ENCODE measurements at regions not wholly inside any gene's neighbourhood (a gene's known extent, or its start where the extent isn't known, plus 50 kb on each side); places are given as distances from the start of the nearest gene placed in this dataset.
"Not testable (repeated sequence)": the region's sequence is repeated elsewhere in the genome, so short reads cannot be mapped to it uniquely, and the experiment has no call there.

DNA sequence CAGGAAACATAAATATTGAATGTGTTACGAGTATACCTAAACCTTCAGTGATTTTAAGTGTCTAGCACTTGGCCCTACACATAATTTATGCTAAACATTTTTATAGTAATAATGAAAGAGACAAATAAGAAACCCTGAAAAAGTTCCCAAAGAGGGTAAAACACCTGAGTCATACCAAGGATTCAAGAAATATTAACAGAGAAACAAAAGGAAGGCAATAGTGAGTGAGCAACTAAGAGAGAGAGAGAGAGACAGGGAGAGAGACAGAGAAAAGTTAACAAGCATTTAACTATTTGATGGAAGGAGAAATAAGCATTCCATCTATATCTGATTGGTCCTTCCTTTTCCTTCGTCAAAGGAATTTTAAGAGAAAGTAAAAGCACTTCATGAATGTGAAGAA is 743.6 kb upstream of the POU3F4 start:
- 82 to 83% methylated on average over 2 of the region's 2 CpGs for WGBS, 2 donors
- intact Hi-C loops (cut with DNase I): no loop called here
- no peak for DNase-seq

DNA sequence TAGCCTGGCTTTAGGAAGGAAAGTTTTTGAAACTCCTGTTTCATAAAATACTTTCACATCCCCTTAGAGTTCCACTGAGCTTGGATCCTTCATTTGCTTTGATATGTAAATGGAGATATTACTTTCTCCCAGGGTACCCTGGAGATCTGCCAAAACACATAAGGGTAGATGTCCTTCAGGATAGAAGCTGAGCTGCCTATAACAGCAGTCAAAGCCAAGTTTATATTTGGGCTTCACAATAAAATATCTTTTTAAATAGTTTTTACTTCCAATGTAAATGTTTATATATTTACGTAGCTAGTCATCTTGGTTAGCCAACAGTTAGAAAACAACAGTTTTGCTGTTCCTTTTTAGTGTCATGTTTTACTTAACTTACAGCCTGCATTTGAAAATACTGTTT is 742.3 kb upstream of the POU3F4 start:
- intact Hi-C loops (cut with DNase I): no loop called here
- H3K4me1 ChIP-seq: no peaks in the 10 kb centered on the region
- H3K27me3 ChIP-seq: no peaks in the 10 kb centered on the region
- H3K36me3 ChIP-seq: no peaks in the 10 kb centered on the region
- WGBS, 2 donors: 82 to 87% methylated on average over 1 of the region's 1 CpG
- no peak overlapping the region for H3K4me3 ChIP-seq (replicated peaks in 1 of 3)
- no peak for DNase-seq
- no peak overlapping the region for H3K27ac ChIP-seq
- TF ChIP-seq, protein P1, sequence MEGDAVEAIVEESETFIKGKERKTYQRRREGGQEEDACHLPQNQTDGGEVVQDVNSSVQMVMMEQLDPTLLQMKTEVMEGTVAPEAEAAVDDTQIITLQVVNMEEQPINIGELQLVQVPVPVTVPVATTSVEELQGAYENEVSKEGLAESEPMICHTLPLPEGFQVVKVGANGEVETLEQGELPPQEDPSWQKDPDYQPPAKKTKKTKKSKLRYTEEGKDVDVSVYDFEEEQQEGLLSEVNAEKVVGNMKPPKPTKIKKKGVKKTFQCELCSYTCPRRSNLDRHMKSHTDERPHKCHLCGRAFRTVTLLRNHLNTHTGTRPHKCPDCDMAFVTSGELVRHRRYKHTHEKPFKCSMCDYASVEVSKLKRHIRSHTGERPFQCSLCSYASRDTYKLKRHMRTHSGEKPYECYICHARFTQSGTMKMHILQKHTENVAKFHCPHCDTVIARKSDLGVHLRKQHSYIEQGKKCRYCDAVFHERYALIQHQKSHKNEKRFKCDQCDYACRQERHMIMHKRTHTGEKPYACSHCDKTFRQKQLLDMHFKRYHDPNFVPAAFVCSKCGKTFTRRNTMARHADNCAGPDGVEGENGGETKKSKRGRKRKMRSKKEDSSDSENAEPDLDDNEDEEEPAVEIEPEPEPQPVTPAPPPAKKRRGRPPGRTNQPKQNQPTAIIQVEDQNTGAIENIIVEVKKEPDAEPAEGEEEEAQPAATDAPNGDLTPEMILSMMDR (IDR thresholded peaks at IDR 0.05): no peak
- TF ChIP-seq POLR2A (IDR thresholded peaks at IDR 0.05): no peak
- no peaks in the 10 kb centered on the region for H3K9me3 ChIP-seq

More for the DNA sequence above, 743.6 kb upstream of the POU3F4 start:
- H3K9me3 ChIP-seq: no peaks in the 10 kb centered on the region
- TF ChIP-seq POLR2A (IDR thresholded peaks at IDR 0.05): no peak
- TF ChIP-seq, protein P1 (IDR thresholded peaks at IDR 0.05): no peak
- no peak overlapping the region for H3K4me3 ChIP-seq (replicated peaks in 1 of 3)
- no peaks in the 10 kb centered on the region for H3K27me3 ChIP-seq
- no peaks in the 10 kb centered on the region for H3K4me1 ChIP-seq
- no peaks in the 10 kb centered on the region for H3K36me3 ChIP-seq
- H3K27ac ChIP-seq: no peak overlapping the region

DNA sequence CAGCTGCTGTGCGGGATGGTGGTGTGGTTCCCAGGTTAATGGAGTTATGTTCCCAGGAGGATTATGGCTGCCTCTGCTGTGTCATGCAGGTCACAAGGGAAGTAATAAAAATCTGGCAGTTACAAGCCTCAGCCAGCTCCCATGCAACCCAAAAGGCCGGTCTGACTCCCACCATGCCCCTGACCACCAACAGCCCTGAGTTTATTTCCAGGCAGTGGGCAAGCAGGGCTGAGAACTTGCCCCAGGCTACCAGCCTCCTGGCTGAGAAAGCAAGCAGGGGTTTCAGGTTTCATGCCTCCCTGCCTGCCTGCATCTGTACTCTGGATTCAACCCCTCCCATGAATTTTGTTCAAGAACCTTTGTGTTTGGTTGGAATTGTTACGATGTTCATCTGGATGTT is 732.7 kb upstream of the POU3F4 start:
- Histone ChIP-seq H3K9me3 (no peaks in the 10 kb centered on the region), H3K4me3 (replicated peaks in 1 of 3) (no peak overlapping the region), H3K36me3 (no peaks in the 10 kb centered on the region), H3K27ac (no peak overlapping the region), H3K27me3 (no peaks in the 10 kb centered on the region), H3K4me1 (no peaks in the 10 kb centered on the region)
- intact Hi-C loops (cut with DNase I): no loop called here
- WGBS, 2 donors: 0 to 67% methylated on average over 1 to 3 of the region's 3 CpGs
- DNase-seq: no peak
- TF ChIP-seq POLR2A (IDR thresholded peaks at IDR 0.05): no peak
- TF ChIP-seq, protein P1 (IDR thresholded peaks at IDR 0.05): no peak

DNA sequence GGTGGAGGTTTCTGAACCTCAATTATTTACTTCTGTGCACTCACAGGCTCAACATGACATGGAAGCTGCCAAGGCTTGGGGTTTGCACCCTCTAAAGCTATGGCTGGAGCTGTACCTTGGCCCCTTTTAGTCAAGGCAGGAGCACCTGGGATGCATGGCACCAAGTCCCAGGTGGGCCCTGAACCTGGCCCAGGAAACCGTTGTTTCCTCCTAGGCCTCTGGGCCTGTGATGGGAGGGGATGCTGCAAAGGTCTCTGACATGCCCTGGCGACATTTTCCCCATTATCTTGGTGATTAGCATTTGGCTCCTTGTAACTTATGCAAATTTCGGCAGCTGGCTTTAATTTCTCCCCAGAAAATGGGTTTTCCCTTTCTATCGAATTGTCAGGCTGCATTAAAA is 726.1 kb upstream of the POU3F4 start:
- 83 to 85% methylated on average over 3 of the region's 4 CpGs for WGBS, 2 donors
- Histone ChIP-seq H3K9me3 (no peaks in the 10 kb centered on the region), H3K4me1 (no peaks in the 10 kb centered on the region), H3K36me3 (no peaks in the 10 kb centered on the region), H3K27me3 (no peaks in the 10 kb centered on the region), H3K4me3 (replicated peaks in 1 of 3) (no peak overlapping the region), H3K27ac (no peak overlapping the region)
- intact Hi-C loops (cut with DNase I): no loop called here
- DNase-seq: no peak
- TF ChIP-seq POLR2A (IDR thresholded peaks at IDR 0.05): no peak
- TF ChIP-seq, protein P1 (IDR thresholded peaks at IDR 0.05): no peak

DNA sequence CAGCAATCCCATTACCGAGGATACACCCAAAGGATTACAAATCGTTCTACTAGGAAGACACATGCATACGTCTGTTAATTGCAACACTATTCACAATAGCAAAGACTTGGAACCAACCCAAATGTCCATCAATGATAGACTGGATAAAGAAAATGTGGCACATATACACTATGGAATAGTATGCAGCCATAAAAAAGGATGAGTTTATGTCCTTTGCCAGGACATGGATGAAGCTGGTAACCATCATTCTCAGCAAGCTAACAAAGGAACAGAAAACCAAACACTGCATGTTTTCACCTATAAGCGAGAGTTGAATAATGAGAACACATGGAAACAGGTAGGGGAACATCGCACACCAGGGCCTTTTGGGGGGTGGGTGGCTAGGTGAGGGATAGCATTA is 695.2 kb upstream of the POU3F4 start:
- DNase-seq; intact Hi-C loops (cut with DNase I); H3K4me3 ChIP-seq (replicated peaks in 1 of 3); H3K36me3 ChIP-seq; H3K27ac ChIP-seq; H3K9me3 ChIP-seq; H3K27me3 ChIP-seq; H3K4me1 ChIP-seq: not testable (repeated sequence)
- 93 to 98% methylated on average over 5 of the region's 5 CpGs for WGBS, 2 donors

DNA sequence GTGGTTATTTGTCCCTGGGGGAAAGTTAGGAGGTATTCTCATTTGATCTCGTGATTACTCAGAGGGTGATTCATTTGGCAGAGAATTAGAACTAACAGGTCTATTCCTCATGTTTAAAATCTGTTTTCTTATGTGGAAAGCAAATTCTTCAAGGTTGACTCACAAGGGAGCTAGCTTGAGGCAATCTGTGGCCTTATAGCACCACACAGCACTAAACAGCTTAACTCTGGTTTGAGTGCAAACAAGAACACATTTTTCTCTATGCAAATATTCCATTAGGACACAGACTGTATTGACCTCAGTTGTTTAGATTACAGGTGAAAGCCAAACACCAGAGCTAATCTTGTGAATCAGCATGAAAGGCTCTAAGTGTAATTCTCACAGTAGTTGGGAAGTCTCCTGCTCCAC is 694.4 kb upstream of the POU3F4 start:
- TF ChIP-seq, protein P1 (IDR thresholded peaks at IDR 0.05): no peak
- TF ChIP-seq POLR2A (IDR thresholded peaks at IDR 0.05): no peak
- H3K36me3 ChIP-seq: no peaks in the 10 kb centered on the region
- H3K9me3 ChIP-seq: no peaks in the 10 kb centered on the region
- DNase-seq: no peak
- no peaks in the 10 kb centered on the region for H3K4me1 ChIP-seq
- no peak overlapping the region for H3K4me3 ChIP-seq (replicated peaks in 1 of 3)
- intact Hi-C loops (cut with DNase I): no loop called here
- no peaks in the 10 kb centered on the region for H3K27me3 ChIP-seq
- 25 to 50% methylated on average over 1 of the region's 1 CpG for WGBS, 2 donors
- H3K27ac ChIP-seq: no peak overlapping the region

All from thyroid gland (tissue), 4 donors.